HK-2 (cell line): ENCODE measurements at regions not wholly inside any gene's neighbourhood (a gene's known extent, or its start where the extent isn't known, plus 50 kb on each side); places are given as distances from the start of the nearest gene placed in this dataset.
A peak's percentile ranks its signal among the peaks of the same experiment; 100 is the strongest.

Experiments used
- DNase-seq: peaks from one replicate; pipeline ENCODE4 v3.0.0-alpha.2; 2018; ENCODE audit not compliant: unreplicated experiment

GRCh38 chr3:61311044-61311443 lies 59.8 kb upstream of the FHIT start:
- no peak for DNase-seq

DNA sequence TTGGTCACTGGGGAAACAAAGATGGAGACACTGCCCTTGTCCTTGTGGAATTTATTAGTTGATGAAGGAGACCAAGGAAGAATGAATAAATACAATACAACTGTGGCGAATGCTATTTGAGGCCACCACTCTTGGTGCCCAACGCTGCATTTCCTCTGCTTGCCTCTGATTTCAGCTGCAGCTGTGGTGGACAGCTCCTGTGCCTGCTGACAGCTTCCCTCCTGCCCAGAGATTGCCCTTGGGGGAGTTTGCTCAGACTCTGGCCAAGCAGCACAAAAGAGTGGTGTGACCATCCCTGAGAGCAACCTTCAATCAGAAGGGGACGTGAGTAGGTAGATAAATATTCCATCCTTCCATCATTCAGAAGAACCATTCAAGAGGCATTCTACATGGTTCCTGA lies 64.6 kb upstream of the FHIT start:
- peak; percentile 4 for DNase-seq

GRCh38 chr3:61323094-61323493 lies 71.8 kb upstream of the FHIT start:
- no peak for DNase-seq

DNA sequence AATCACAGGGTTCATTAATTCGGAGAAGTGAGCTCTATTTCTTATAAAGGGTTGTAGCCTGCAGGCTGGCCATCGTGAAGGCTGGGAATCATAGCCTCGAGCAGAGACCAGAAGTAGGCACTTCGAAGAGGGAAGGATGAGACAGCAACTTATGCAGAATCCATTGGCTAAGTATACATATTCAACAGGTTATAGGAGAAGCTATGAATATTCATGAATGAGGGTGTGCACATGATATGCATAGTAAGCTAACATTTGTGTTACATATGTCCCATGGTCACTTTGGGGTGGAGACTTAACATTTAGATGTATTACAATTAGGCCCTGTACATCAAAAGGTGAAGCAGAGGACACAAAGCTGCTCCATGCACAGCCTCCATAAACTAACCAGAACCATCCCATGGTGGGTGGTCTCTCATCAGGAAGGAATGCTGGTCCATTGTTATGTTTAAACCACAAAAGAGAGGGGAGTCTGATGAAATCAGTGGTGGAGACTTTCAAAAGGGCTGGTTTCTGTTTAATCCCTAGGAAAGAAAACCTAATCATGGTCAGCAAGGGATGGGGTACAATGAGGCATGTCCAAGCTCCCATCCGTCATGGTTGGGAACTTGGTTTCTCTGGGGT lies 80.8 kb upstream of the FHIT start:
- no peak for DNase-seq

DNA sequence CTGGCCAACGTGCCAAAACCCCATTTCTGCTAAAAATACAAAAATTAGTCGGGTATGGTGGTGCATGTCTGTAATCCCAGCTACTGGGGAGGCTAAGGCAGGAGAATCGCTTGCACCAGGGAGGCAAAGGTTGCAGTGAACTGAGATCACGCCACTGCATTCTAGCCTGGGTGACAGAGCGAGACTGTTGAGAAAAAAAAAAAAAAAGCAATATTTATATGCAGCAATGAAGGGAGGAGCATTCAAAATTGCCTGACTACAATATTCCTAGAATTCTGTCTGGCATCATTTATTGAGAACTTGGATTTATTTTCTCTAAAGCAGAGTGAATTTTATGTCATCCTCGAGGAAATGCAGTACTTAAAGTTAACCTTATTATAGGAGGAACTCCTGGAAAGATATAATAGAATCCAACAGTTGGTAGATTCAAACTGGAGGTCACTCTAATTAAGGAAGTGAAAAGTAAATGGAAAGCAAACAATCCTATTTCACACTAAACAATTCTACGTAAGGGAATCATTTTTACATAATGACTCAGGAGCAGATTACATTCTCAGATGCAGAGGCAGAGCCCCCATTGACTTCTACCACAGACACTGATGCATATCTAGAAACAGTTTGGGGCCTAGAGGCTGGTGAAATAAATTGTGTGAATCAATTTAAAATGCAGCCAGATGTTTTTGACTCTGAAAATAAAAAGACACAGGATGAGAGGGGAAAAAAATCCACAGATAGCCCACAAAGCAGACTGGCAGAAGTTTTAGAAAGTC lies 82.1 kb upstream of the FHIT start:
- no peak for DNase-seq

GRCh38 chr3:61334783-61335182 lies 83.5 kb upstream of the FHIT start:
- no peak for DNase-seq

- DNase-seq, result no peak
Observed at GRCh38 chr3:61340931-61341461, 89.7 kb upstream of the FHIT start.

- DNase-seq, result no peak
Observed at GRCh38 chr3:61343543-61343942, 92.3 kb upstream of the FHIT start.

DNA sequence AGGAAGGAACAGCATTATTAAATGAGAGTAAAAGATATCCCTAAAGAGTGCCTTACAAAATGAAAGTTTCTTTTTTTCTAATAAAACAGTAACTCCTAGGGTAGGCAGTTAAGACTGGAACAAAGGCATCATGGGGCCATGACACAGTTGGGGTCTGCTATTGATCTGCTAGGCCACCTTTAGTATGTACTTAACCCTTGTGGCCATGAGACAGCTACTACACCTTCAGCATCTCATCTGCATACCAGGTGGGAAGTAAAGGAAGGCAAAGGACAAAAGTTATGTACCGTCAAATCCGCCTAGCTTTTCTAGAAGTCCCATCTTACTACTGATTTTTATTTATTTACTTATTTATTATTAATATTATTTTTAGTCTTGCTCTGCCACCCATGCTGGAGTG lies 93.8 kb upstream of the FHIT start:
- DNase-seq, result no peak

GRCh38 chr3:61347981-61348380 lies 96.7 kb upstream of the FHIT start:
- no peak for DNase-seq

GRCh38 chr3:61349717-61350116 lies 98.5 kb upstream of the FHIT start:
- no peak for DNase-seq

DNA sequence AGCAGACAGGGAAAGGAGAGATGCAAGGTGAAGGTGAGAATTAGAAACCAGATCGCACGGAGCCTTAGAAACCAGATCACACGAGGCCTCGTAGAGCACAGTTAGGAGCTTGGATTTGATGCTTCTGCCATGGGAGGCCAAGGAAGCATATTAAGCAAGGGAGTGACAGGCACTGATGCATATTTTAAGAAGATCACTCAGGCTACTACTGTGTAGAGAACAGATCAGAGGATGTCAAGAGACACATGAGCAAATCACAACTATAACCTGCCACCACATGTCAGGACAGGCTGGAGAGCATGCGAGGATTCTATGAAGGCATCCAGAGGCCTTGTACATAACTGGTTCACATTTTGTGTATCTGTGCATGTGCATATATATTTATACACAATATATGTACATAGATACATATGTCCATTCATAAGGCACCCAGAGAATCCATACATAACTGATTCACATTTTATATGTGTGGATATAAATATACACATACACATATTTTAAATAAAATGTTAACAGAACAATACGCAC lies 99.6 kb upstream of the FHIT start:
- DNase-seq, result no peak

DNA sequence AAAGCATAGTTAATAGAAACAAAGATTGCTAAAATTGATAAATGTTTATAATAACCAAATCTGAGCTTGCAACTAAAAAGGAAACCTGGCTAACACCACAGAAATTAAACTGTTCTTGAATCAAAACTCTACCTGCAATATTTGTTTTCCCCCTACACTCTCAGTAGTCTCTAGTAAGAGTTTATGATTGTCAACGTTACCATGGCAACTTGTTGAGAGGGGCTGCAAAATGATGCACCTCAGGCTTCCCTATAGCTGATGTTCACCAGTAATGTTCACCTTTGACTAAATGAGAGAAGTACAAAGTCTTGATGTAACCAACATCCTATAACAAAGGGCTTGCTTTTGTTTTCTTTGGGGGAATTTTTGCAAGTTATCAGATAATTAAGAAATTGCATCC lies 101.1 kb upstream of the FHIT start:
- DNase-seq, result no peak

GRCh38 chr3:61353382-61353781 lies 102.1 kb upstream of the FHIT start:
- DNase-seq, result no peak

- no peak for DNase-seq
Observed at GRCh38 chr3:61354604-61355003, 103.4 kb upstream of the FHIT start.

GRCh38 chr3:61356685-61357084 lies 105.4 kb upstream of the FHIT start:
- no peak for DNase-seq

GRCh38 chr3:61357902-61358301 lies 106.7 kb upstream of the FHIT start:
- DNase-seq, result no peak

GRCh38 chr3:61358364-61358763 lies 107.1 kb upstream of the FHIT start:
- no peak for DNase-seq

DNA sequence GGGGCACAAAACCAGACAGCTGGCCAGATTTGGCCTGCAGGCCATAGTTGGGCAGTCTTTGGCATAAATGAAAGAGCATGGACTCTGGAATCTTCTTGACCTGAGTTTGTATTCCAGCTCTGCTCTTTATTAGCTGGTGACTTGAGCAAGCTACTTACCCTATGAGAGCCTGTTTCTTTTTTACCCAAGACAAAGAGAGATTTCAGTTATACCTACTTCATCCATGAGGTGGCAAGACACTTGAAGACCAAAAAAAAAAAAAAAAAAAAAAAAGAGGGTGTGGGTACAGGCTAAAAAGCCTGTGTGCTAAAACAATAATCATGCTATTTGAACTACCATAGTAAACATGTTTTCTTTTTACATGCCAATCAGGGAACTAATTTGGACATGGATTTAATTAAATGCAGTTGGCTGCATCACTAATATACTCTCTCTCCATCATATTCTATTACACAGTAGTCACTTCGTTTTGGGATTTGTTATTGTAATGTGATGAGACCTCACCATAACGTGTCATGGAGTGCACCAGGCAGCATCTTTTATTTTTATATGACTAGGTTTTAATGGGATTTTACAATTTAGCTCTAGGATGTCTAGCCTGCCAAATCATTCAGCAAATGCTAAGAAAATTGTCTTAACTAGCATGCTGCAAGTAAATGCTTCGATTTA lies 109.2 kb upstream of the FHIT start:
- DNase-seq, result no peak

DNA sequence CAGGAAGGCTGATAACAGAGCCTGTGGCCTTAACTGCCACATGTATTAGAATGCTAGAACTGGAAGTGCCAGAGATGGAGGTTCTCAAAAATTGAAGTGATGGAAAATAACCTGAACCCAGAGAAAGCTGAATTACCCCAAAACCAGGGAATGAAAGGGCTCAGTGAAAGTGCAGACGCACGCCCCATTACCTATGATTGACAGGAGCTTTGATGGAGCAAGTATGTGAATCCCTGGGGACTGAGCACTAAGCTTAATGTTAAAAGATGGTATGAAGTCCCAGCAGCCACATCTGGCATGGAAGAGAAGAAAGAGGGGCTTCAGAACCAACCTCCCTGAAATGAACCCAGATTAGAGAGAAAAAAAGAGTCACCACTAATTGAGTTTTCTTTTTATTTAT lies 118.4 kb upstream of the FHIT start:
- DNase-seq, result no peak

- DNase-seq, result peak; percentile 8
Observed at GRCh38 chr3:61371123-61371522, 119.9 kb upstream of the FHIT start.

- DNase-seq, result no peak
Observed at GRCh38 chr3:61372723-61373122, 121.5 kb upstream of the FHIT start.

DNA sequence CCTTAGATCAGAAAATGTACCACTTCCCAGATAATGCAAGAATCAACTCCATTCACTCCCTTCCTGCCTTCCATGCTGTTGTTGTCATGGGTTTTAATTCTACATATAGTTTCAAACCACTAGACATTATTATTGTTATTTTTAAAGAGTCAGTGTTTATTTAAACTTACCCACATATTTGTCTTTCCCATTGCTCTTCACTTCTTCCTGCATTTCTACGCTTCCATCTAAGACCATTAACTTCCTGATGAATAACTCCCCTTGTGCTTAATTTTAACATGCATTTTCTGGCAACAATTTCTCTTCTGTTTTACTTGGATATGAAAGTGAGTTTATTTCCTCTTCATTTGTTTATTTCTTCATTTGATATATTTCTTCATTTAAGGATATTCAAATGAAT lies 127.1 kb upstream of the FHIT start:
- no peak for DNase-seq
